Uterus (tissue), 2 donors: ENCODE measurements at regions not wholly inside any gene's neighbourhood (a gene's known extent, or its start where the extent isn't known, plus 50 kb on each side); places are given as distances from the start of the nearest gene placed in this dataset.

ENCODE experiments used
- POLR2A ChIP-seq, 2 donors: fragments of 450-650 bp; IDR thresholded peaks; one replicate each; pipeline ENCODE4 v1.6.1; 2016; ENCODE audit warnings: antibody characterized with exemption in 2 of 2, mild to moderate bottlenecking in 1 of 2, moderate library complexity in 1 of 2
- TF ChIP-seq, protein P1 (sequence below), 4 experiments: fragments of 200-600 bp in 2 of 4; fragments of 450-650 bp in 2 of 4; sonication (generic) in 2 of 4; IDR thresholded peaks; one replicate each; pipeline ENCODE4 v1.5.1; 2016 to 2019; ENCODE audit warnings: antibody characterized with exemption in 4 of 4, mild to moderate bottlenecking in 2 of 4, moderate library complexity in 1 of 4

DNA sequence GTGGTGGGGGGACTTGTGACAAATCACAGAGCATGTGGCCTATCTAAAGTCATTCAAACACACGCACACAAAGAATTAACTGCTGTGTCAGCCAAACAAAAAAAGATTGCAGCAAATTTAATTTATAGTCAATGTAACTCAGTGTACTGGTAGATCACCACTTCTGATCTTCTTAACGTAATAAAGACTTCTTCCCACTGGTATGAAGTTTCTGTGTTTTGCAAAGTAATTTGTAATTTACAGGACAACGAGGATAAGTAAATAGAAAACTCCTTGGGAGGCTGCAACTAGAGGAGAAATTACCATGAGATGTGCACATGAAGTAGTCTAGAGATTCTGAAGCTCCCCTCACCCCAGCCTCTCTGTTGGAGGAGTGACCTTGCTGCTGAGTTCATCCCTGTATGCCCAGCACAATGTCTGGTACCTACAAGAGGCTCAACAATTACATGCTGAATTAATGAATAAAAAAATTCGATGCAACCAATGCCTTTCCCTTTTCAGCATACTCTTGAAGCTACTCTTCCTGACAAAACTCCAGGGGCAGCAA lies 207.3 kb downstream of the ARRDC4 start:
- TF ChIP-seq POLR2A (IDR thresholded peaks at IDR 0.05) = no peak
- TF ChIP-seq, protein P1, sequence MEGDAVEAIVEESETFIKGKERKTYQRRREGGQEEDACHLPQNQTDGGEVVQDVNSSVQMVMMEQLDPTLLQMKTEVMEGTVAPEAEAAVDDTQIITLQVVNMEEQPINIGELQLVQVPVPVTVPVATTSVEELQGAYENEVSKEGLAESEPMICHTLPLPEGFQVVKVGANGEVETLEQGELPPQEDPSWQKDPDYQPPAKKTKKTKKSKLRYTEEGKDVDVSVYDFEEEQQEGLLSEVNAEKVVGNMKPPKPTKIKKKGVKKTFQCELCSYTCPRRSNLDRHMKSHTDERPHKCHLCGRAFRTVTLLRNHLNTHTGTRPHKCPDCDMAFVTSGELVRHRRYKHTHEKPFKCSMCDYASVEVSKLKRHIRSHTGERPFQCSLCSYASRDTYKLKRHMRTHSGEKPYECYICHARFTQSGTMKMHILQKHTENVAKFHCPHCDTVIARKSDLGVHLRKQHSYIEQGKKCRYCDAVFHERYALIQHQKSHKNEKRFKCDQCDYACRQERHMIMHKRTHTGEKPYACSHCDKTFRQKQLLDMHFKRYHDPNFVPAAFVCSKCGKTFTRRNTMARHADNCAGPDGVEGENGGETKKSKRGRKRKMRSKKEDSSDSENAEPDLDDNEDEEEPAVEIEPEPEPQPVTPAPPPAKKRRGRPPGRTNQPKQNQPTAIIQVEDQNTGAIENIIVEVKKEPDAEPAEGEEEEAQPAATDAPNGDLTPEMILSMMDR (IDR thresholded peaks at IDR 0.05) = no peak
